ENCODE measurements at regions not wholly inside any gene's neighbourhood (a gene's known extent, or its start where the extent isn't known, plus 50 kb on each side); places are given as distances from the start of the nearest gene placed in this dataset.

- no peaks in the 10 kb centered on the region for H3K4me1 Mint-ChIP-seq
- DNase-seq, result no peak
- no peak overlapping the region for H3K4me3 Mint-ChIP-seq
- no peaks in the 10 kb centered on the region for H3K27me3 Mint-ChIP-seq
- H3K9me3 Mint-ChIP-seq, result peaks cover 1 to 2% of the 10 kb centered on the region in 2 donors
- no peak overlapping the region for H3K27ac Mint-ChIP-seq
- ATAC-seq, result no peak
Measured at GRCh38 chr18:40877096-40877495, 1077.9 kb upstream of the PIK3C3 start.

GRCh38 chr18:40875101-40875615 lies 1079.9 kb upstream of the PIK3C3 start:
- Mint-ChIP-seq H3K9me3 (peaks cover 0 to 15% of the 10 kb centered on the region in 2 donors), H3K27me3 (no peaks in the 10 kb centered on the region), H3K27ac (no peak overlapping the region), H3K4me1 (no peaks in the 10 kb centered on the region), H3K4me3 (no peak overlapping the region)
- no peak for ATAC-seq
- DNase-seq, result no peak

GRCh38 chr18:40874233-40874632 lies 1080.8 kb upstream of the PIK3C3 start:
- Mint-ChIP-seq H3K4me3 (no peak overlapping the region), H3K9me3 (peaks cover 0 to 15% of the 10 kb centered on the region in 2 donors), H3K27ac (no peak overlapping the region), H3K27me3 (no peaks in the 10 kb centered on the region), H3K4me1 (no peaks in the 10 kb centered on the region)
- ATAC-seq (no peak), DNase-seq (no peak)

GRCh38 chr18:40868110-40868858 lies 1086.8 kb upstream of the PIK3C3 start:
- Mint-ChIP-seq H3K27me3 (no peaks in the 10 kb centered on the region), H3K4me3 (no peak overlapping the region), H3K9me3 (peaks cover 10 to 24% of the 10 kb centered on the region in 2 donors), H3K27ac (no peak overlapping the region), H3K4me1 (no peaks in the 10 kb centered on the region)
- ATAC-seq, result no peak
- DNase-seq, result no peak

GRCh38 chr18:40867459-40867858 lies 1087.6 kb upstream of the PIK3C3 start:
- no peak overlapping the region for H3K27ac Mint-ChIP-seq

GRCh38 chr18:40866968-40867367 lies 1088.1 kb upstream of the PIK3C3 start:
- Mint-ChIP-seq H3K4me1 (no peaks in the 10 kb centered on the region), H3K27ac (no peak overlapping the region), H3K27me3 (no peaks in the 10 kb centered on the region), H3K9me3 (peaks cover 10 to 25% of the 10 kb centered on the region in 2 donors), H3K4me3 (no peak overlapping the region)
- DNase-seq (no peak), ATAC-seq (no peak)

More at GRCh38 chr18:40867459-40867858, 1087.6 kb upstream of the PIK3C3 start:
- ATAC-seq, result no peak
- H3K9me3 Mint-ChIP-seq, result peaks cover 10 to 25% of the 10 kb centered on the region in 2 donors
- DNase-seq, result no peak
- no peaks in the 10 kb centered on the region for H3K27me3 Mint-ChIP-seq
- no peaks in the 10 kb centered on the region for H3K4me1 Mint-ChIP-seq
- H3K4me3 Mint-ChIP-seq, result no peak overlapping the region

- no peaks in the 10 kb centered on the region for H3K27me3 Mint-ChIP-seq
- no peak overlapping the region for H3K4me3 Mint-ChIP-seq
- H3K9me3 Mint-ChIP-seq, result peaks cover 10 to 19% of the 10 kb centered on the region in 2 donors
- H3K27ac Mint-ChIP-seq, result no peak overlapping the region
- ATAC-seq (no peak), DNase-seq (no peak)
- no peaks in the 10 kb centered on the region for H3K4me1 Mint-ChIP-seq
Measured at GRCh38 chr18:40866013-40866645, 1088.9 kb upstream of the PIK3C3 start.

GRCh38 chr18:40864846-40865245 lies 1090.2 kb upstream of the PIK3C3 start:
- Mint-ChIP-seq H3K9me3 (peaks cover 10 to 11% of the 10 kb centered on the region in 2 donors), H3K4me1 (no peaks in the 10 kb centered on the region)

GRCh38 chr18:40863801-40864200 lies 1091.2 kb upstream of the PIK3C3 start:
- H3K4me1 Mint-ChIP-seq, result no peaks in the 10 kb centered on the region
- peaks cover 10 to 11% of the 10 kb centered on the region in 2 donors for H3K9me3 Mint-ChIP-seq
- no peak overlapping the region for H3K27ac Mint-ChIP-seq
- ATAC-seq (no peak), DNase-seq (no peak)
- no peak overlapping the region for H3K4me3 Mint-ChIP-seq
- no peaks in the 10 kb centered on the region for H3K27me3 Mint-ChIP-seq

More at GRCh38 chr18:40864846-40865245, 1090.2 kb upstream of the PIK3C3 start:
- no peak overlapping the region for H3K4me3 Mint-ChIP-seq
- H3K27me3 Mint-ChIP-seq, result no peaks in the 10 kb centered on the region
- ATAC-seq (no peak), DNase-seq (no peak)
- no peak overlapping the region for H3K27ac Mint-ChIP-seq

- DNase-seq (no peak), ATAC-seq (no peak)
- H3K4me1 Mint-ChIP-seq, result no peaks in the 10 kb centered on the region
- H3K27ac Mint-ChIP-seq, result no peak overlapping the region
- H3K4me3 Mint-ChIP-seq, result no peak overlapping the region
- H3K9me3 Mint-ChIP-seq, result peaks cover 19 to 22% of the 10 kb centered on the region in 2 donors
- H3K27me3 Mint-ChIP-seq, result no peaks in the 10 kb centered on the region
Measured at GRCh38 chr18:40860189-40860588, 1094.8 kb upstream of the PIK3C3 start.

GRCh38 chr18:40855661-40856060 lies 1099.4 kb upstream of the PIK3C3 start:
- DNase-seq, result no peak
- ATAC-seq, result no peak
- H3K4me1 Mint-ChIP-seq, result no peaks in the 10 kb centered on the region
- H3K27me3 Mint-ChIP-seq, result no peaks in the 10 kb centered on the region
- H3K9me3 Mint-ChIP-seq, result peaks cover 17 to 26% of the 10 kb centered on the region in 2 donors
- no peak overlapping the region for H3K27ac Mint-ChIP-seq
- H3K4me3 Mint-ChIP-seq, result no peak overlapping the region

- ATAC-seq, result no peak
- Mint-ChIP-seq H3K9me3 (peaks cover 13 to 20% of the 10 kb centered on the region in 2 donors), H3K4me3 (no peak overlapping the region), H3K4me1 (no peaks in the 10 kb centered on the region), H3K27ac (no peak overlapping the region), H3K27me3 (no peaks in the 10 kb centered on the region)
- no peak for DNase-seq
Measured at GRCh38 chr18:40852406-40852805, 1102.6 kb upstream of the PIK3C3 start.

GRCh38 chr18:40851014-40851429 lies 1104.0 kb upstream of the PIK3C3 start:
- no peak for DNase-seq
- no peak for ATAC-seq
- H3K27me3 Mint-ChIP-seq, result no peaks in the 10 kb centered on the region
- H3K9me3 Mint-ChIP-seq, result peaks cover 10 to 19% of the 10 kb centered on the region in 2 donors
- H3K4me1 Mint-ChIP-seq, result no peaks in the 10 kb centered on the region
- no peak overlapping the region for H3K27ac Mint-ChIP-seq
- no peak overlapping the region for H3K4me3 Mint-ChIP-seq

- H3K27ac Mint-ChIP-seq, result no peak overlapping the region
- ATAC-seq, result no peak
- DNase-seq, result no peak
- peaks cover 10 to 14% of the 10 kb centered on the region in 2 donors for H3K9me3 Mint-ChIP-seq
- H3K4me1 Mint-ChIP-seq, result no peaks in the 10 kb centered on the region
- H3K27me3 Mint-ChIP-seq, result no peaks in the 10 kb centered on the region
- H3K4me3 Mint-ChIP-seq, result no peak overlapping the region
Measured at GRCh38 chr18:40849886-40850285, 1105.1 kb upstream of the PIK3C3 start.

GRCh38 chr18:40841467-40841866 lies 1113.6 kb upstream of the PIK3C3 start:
- H3K27me3 Mint-ChIP-seq, result no peaks in the 10 kb centered on the region
- H3K27ac Mint-ChIP-seq, result no peak overlapping the region
- H3K4me1 Mint-ChIP-seq, result no peaks in the 10 kb centered on the region
- DNase-seq, result no peak
- no peak overlapping the region for H3K4me3 Mint-ChIP-seq
- ATAC-seq, result no peak
- peaks cover 16 to 18% of the 10 kb centered on the region in 2 donors for H3K9me3 Mint-ChIP-seq

GRCh38 chr18:40841063-40841462 lies 1114.0 kb upstream of the PIK3C3 start:
- H3K4me3 Mint-ChIP-seq, result no peak overlapping the region
- no peak for ATAC-seq
- no peak for DNase-seq
- no peaks in the 10 kb centered on the region for H3K4me1 Mint-ChIP-seq
- peaks cover 16 to 18% of the 10 kb centered on the region in 2 donors for H3K9me3 Mint-ChIP-seq
- H3K27me3 Mint-ChIP-seq, result no peaks in the 10 kb centered on the region
- H3K27ac Mint-ChIP-seq, result no peak overlapping the region
